Upper lobe of right lung (tissue), 1 donor: ENCODE measurements at regions not wholly inside any gene's neighbourhood (a gene's known extent, or its start where the extent isn't known, plus 50 kb on each side); places are given as distances from the start of the nearest gene placed in this dataset.
A peak's percentile ranks its signal among the peaks of the same experiment; 100 is the strongest.
"Not testable (repeated sequence)": the region's sequence is repeated elsewhere in the genome, so short reads cannot be mapped to it uniquely, and the experiment has no call there.

Experiments used
- ATAC-seq: fragments of 200-7000 bp; cut with Tn5 transposase; one replicate; pipeline ENCODE4 v1.9.1; 2020; ENCODE audit warnings: mild to moderate bottlenecking, moderate library complexity
- DNase-seq: peaks from one replicate; pipeline ENCODE4 v3.0.0-alpha.2; 2020
- H3K27ac ChIP-seq: fragments of 200-600 bp; one replicate; pipeline ENCODE4 v1.8.0; 2022
- H3K27me3 ChIP-seq: fragments of 200-600 bp; one replicate; pipeline ENCODE4 v1.8.0; 2022; ENCODE audit warnings: mild to moderate bottlenecking
- H3K36me3 ChIP-seq: fragments of 200-600 bp; one replicate; pipeline ENCODE4 v1.8.0; 2022
- H3K4me1 ChIP-seq: fragments of 200-600 bp; one replicate; pipeline ENCODE4 v1.8.0; 2022
- H3K4me3 ChIP-seq: fragments of 200-600 bp; one replicate; pipeline ENCODE4 v1.8.0; 2022; ENCODE audit warnings: mild to moderate bottlenecking
- H3K9me3 ChIP-seq: fragments of 200-600 bp; one replicate; pipeline ENCODE4 v1.8.0; 2022
- intact Hi-C: fragments of 100-400 bp; cut with DNase I; formaldehyde crosslinking; loops from one replicate; pipeline ENCODE4 v1.11.0; 2022
- TF ChIP-seq, protein P1 (sequence below): fragments of 200-600 bp; IDR thresholded peaks from one replicate; pipeline ENCODE4 v1.8.0; 2022; ENCODE audit warnings: antibody characterized with exemption
- donor health status: DM: no; HTN: yes; CAD: no; lungs with severe emphysema.

DNA sequence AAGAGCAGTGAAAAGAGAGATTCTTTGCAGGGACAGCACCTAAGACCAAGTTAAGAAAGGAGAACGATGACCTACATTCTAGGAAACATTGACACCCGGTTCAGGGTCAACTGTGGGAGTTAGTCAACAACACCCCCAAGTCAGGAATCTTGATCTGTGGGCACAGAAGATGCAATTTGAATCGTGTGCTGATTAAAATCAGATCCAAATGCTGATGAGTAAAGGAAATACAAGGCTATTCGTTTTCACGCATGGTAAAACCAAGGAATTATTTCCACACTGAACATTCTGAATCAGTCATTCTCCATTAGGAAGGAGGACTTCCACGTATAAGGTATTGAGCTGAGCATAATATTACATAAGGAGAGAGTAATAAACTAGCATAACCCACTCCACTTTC, 124.2 kb downstream of the COPS8 start:
- intact Hi-C loops, result no loop called here
- Histone ChIP-seq H3K27me3 (no peaks in the 10 kb centered on the region), H3K4me3 (no peak overlapping the region), H3K9me3 (no peaks in the 10 kb centered on the region), H3K27ac (no peak overlapping the region), H3K4me1 (peaks cover 12% of the 10 kb centered on the region), H3K36me3 (no peaks in the 10 kb centered on the region)
- TF ChIP-seq, protein P1, sequence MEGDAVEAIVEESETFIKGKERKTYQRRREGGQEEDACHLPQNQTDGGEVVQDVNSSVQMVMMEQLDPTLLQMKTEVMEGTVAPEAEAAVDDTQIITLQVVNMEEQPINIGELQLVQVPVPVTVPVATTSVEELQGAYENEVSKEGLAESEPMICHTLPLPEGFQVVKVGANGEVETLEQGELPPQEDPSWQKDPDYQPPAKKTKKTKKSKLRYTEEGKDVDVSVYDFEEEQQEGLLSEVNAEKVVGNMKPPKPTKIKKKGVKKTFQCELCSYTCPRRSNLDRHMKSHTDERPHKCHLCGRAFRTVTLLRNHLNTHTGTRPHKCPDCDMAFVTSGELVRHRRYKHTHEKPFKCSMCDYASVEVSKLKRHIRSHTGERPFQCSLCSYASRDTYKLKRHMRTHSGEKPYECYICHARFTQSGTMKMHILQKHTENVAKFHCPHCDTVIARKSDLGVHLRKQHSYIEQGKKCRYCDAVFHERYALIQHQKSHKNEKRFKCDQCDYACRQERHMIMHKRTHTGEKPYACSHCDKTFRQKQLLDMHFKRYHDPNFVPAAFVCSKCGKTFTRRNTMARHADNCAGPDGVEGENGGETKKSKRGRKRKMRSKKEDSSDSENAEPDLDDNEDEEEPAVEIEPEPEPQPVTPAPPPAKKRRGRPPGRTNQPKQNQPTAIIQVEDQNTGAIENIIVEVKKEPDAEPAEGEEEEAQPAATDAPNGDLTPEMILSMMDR, result no peak
- DNase-seq, result no peak
- ATAC-seq, result no peak

DNA sequence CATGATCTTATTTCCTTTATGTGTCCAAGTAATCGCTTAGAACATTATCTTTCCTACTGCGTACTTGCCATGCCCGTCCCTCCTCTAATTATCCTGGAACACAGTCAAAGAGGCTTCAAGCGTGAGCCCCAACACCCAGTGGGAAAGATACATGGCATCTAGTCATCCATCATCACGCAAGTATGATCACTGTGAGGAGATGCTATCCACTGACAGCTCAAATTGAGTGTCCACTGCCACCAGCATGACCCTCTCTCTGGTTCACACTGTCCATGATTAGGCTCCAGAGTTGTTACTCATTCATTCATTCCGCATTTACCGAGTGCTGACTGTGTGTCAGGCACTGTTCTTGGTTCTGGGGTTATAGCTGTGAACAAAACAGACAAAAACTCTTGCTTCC, 124.6 kb downstream of the COPS8 start:
- H3K4me3 ChIP-seq, result no peak overlapping the region
- ATAC-seq, result no peak
- TF ChIP-seq, protein P1, result no peak
- no peak overlapping the region for H3K27ac ChIP-seq
- intact Hi-C loops, result no loop called here
- no peaks in the 10 kb centered on the region for H3K36me3 ChIP-seq
- no peaks in the 10 kb centered on the region for H3K9me3 ChIP-seq
- H3K4me1 ChIP-seq, result peaks cover 12% of the 10 kb centered on the region
- no peak for DNase-seq
- H3K27me3 ChIP-seq, result no peaks in the 10 kb centered on the region

DNA sequence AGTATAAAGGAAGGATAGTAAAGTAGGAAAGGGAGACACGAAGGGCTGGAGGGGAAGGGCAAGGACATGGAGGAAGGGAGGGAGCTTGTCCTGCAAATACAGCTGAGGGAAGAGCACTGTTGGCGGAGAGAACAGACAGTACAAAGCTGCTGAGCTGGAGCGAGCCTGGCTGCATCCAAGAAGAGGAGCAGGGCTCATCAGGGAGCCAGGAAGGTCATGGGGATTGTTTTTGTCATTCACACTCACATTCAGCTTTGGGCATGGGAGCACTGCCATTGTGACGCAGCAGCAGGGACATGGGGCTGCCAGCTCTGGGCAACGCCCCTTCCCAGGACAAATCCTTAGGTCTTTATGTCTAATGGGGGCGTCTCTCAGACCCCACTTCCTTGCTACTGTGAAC, 125.1 kb downstream of the COPS8 start:
- Histone ChIP-seq H3K36me3 (no peaks in the 10 kb centered on the region), H3K27ac (no peak overlapping the region), H3K4me1 (peaks cover 12% of the 10 kb centered on the region), H3K4me3 (no peak overlapping the region), H3K9me3 (no peaks in the 10 kb centered on the region), H3K27me3 (no peaks in the 10 kb centered on the region)
- ATAC-seq, result no peak
- intact Hi-C loops, result no loop called here
- TF ChIP-seq, protein P1, result no peak
- no peak for DNase-seq

DNA sequence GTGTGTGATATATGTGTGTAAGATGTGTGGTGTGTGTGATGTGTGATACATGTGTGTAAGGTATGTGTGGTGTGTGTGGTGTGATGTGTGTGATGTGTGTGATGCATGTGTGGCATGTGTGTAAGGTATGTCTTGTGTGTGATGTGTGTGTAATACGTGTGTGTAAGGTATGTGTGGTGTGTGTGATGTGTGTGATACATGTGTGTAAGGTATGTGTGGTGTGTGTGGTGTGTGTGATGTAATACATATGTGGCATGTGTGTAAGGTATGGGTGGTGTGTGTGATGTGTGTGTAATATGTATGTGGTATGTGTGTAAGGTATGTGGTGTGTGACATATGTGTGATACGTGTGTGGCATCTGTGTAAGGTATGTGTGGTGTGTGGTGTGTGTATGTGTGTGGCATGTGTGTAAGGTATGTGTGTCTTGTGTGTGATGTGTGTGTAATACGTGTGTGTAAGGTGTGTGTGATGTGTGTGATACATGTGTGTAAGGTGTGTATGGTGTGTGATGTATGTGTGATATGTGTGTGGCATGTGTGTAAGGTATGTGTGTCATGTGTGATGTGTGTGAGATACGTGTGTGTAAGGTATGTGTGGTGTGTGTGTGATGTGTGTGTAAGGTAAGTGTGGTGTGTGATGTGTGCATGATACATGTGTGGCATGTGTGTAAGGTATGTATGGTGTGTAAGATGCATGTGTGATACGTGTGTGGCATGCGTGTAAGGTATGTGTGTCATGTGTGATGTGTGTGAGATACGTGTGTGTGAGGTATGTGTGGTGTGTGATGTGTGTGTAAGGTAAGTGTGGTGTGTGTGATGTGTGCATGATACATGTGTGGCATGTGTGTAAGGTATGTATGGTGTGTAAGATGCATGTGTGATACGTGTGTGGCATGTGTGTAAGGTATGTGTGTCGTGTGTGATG, 126.9 kb downstream of the COPS8 start:
- DNase-seq, H3K4me1 ChIP-seq, H3K9me3 ChIP-seq, H3K27ac ChIP-seq, ATAC-seq, intact Hi-C loops, H3K36me3 ChIP-seq, H3K4me3 ChIP-seq, H3K27me3 ChIP-seq: not testable (repeated sequence)

DNA sequence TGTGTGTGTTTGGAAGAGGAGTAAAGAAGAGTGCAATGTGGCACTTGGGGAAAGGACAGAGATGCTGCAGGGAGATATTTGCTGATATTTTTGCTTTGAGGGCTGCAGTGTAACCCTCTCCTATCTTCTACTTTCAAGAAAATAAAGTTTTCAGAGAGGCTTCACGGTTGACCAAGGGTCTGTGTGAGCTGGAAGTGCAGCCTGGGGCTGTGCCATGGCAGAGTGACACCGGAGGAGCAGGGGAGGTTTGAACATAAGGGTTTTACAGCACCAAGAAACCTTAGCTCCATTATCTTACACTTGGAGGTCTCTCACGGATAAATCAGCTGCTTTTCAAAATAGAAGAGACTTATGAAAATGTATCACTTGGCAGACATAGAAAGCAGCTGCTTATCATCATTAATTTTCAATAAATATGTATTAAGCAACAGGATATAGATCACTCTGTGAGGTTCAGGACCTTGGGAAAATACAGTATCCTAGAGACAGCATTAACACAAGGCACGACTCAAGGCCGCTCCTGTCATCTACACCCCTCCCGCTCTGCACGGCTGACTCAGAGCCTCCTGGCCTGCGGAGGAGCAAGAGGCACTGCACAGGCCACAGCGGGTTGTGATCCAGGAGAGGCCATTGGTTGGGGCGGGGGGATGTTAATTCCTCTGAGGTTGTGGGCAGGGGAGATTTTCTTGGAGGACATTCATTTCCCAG, 127.8 kb downstream of the COPS8 start:
- H3K4me1 ChIP-seq, result peaks cover 4% of the 10 kb centered on the region
- intact Hi-C loops, result no loop called here
- no peaks in the 10 kb centered on the region for H3K9me3 ChIP-seq
- no peaks in the 10 kb centered on the region for H3K36me3 ChIP-seq
- TF ChIP-seq, protein P1, result no peak
- H3K27me3 ChIP-seq, result no peaks in the 10 kb centered on the region
- H3K4me3 ChIP-seq, result no peak overlapping the region
- ATAC-seq (peak; percentile 60), DNase-seq (no peak)
- peak overlapping the region; percentile 48 for H3K27ac ChIP-seq

DNA sequence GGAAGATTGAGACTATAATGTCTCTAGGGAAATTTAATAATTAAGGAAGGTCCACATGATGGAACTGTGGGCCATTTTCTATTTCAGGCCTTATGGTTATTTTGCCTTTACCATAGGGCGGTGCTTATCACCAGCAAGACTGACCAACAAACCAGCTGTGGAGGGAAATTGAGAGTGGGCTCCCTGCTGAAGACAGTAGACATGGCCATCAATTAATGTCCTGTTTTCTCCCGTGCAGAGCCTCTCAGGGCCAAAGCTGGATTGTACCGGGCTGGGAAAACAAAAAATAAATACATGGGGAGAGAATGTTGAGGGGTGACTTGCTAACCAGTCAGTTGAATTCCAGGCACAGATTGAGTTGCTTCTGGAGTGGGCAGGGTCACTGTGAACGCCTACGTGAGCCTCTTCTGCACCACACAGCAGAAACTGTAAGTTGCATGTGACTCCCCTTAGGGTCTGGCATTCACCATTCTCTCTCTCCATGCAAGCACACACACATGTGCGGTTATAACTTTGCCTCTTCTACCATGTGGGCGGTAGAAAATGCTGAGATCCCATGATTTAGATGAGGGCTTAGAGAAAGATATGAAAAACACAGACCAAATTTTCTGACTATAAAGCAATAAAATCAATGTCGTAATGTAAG, 128.5 kb downstream of the COPS8 start:
- peaks cover 4% of the 10 kb centered on the region for H3K4me1 ChIP-seq
- no peaks in the 10 kb centered on the region for H3K9me3 ChIP-seq
- peak overlapping the region; percentile 48 for H3K27ac ChIP-seq
- no peaks in the 10 kb centered on the region for H3K36me3 ChIP-seq
- no peak for ATAC-seq
- TF ChIP-seq, protein P1, result no peak
- H3K27me3 ChIP-seq, result no peaks in the 10 kb centered on the region
- intact Hi-C loops, result no loop called here
- no peak for DNase-seq
- H3K4me3 ChIP-seq, result no peak overlapping the region
